ENCODE measurements at regions not wholly inside any gene's neighbourhood (a gene's known extent, or its start where the extent isn't known, plus 50 kb on each side); places are given as distances from the start of the nearest gene placed in this dataset.

GRCh38 chr14:58805605-58806409, 168.0 kb downstream of the DACT1 start:
- 71% methylated on average over 6 of the region's 6 CpGs for WGBS
- no peak for TF ChIP-seq POLR2A (IDR thresholded peaks at IDR 0.05)
- TF ChIP-seq POLR2AphosphoS5 (IDR thresholded peaks at IDR 0.05) = no peak
- TF ChIP-seq EP300 (IDR thresholded peaks at IDR 0.05) = no peak
- no peak for TF ChIP-seq CTCF (IDR thresholded peaks at IDR 0.05)
- H3K27me3 ChIP-seq = no peaks in the 10 kb centered on the region
- no peak overlapping the region for H3K4me3 ChIP-seq
- H3K9me3 ChIP-seq = no peaks in the 10 kb centered on the region
- no peak for DNase-seq (ENCODE audit: low spot score in 2 of 2)
- no peaks in the 10 kb centered on the region for H3K4me1 ChIP-seq
- no peaks in the 10 kb centered on the region for H3K36me3 ChIP-seq
- H3K27ac ChIP-seq = no peak overlapping the region

GRCh38 chr14:58807191-58807590, 169.4 kb downstream of the DACT1 start:
- no peak for TF ChIP-seq POLR2A (IDR thresholded peaks at IDR 0.05)
- TF ChIP-seq POLR2AphosphoS5 (IDR thresholded peaks at IDR 0.05) = no peak
- TF ChIP-seq EP300 (IDR thresholded peaks at IDR 0.05) = no peak
- TF ChIP-seq CTCF (IDR thresholded peaks at IDR 0.05) = no peak
- no peak for DNase-seq (ENCODE audit: low spot score in 2 of 2)
- Histone ChIP-seq H3K36me3 (no peaks in the 10 kb centered on the region), H3K4me1 (no peaks in the 10 kb centered on the region), H3K9me3 (no peaks in the 10 kb centered on the region), H3K27ac (no peak overlapping the region), H3K27me3 (no peaks in the 10 kb centered on the region), H3K4me3 (no peak overlapping the region)

DNA sequence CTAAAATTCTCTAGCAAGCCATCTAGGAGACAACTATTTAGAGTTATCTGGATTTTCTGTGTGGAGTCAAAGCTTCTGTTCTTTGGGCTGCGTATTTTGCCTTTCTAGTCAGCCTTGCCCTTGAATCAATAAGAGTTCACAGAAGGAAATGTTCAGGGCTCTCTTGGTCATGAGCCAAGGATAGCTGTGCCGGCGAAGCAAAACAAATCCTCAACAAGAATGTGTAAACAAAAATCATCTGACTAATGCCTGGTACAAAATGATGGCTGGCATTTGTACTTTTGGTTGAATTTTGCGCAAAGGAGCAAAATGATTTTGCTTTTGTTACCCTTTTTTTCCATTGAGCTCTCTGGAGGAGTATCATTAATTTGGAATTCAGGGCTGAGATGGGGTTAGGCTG, 171.1 kb downstream of the DACT1 start:
- no peaks in the 10 kb centered on the region for H3K9me3 ChIP-seq
- H3K36me3 ChIP-seq = no peaks in the 10 kb centered on the region
- no peak for DNase-seq (ENCODE audit: low spot score in 2 of 2)
- WGBS = 32% methylated on average over 4 of the region's 4 CpGs
- H3K4me3 ChIP-seq = no peak overlapping the region
- no peaks in the 10 kb centered on the region for H3K4me1 ChIP-seq
- TF ChIP-seq EP300 (IDR thresholded peaks at IDR 0.05) (no peak), POLR2AphosphoS5 (IDR thresholded peaks at IDR 0.05) (no peak), CTCF (IDR thresholded peaks at IDR 0.05) (no peak), POLR2A (IDR thresholded peaks at IDR 0.05) (no peak)
- no peak overlapping the region for H3K27ac ChIP-seq
- no peaks in the 10 kb centered on the region for H3K27me3 ChIP-seq

- no peak overlapping the region for H3K4me3 ChIP-seq
- no peaks in the 10 kb centered on the region for H3K4me1 ChIP-seq
- H3K27me3 ChIP-seq = no peaks in the 10 kb centered on the region
- no peak for DNase-seq (ENCODE audit: low spot score in 2 of 2)
- no peaks in the 10 kb centered on the region for H3K9me3 ChIP-seq
- no peaks in the 10 kb centered on the region for H3K36me3 ChIP-seq
- WGBS = 71% methylated on average over 1 of the region's 1 CpG
- no peak overlapping the region for H3K27ac ChIP-seq
- TF ChIP-seq EP300 (IDR thresholded peaks at IDR 0.05) = no peak
- TF ChIP-seq POLR2AphosphoS5 (IDR thresholded peaks at IDR 0.05) = no peak
- no peak for TF ChIP-seq CTCF (IDR thresholded peaks at IDR 0.05)
- TF ChIP-seq POLR2A (IDR thresholded peaks at IDR 0.05) = no peak
These were observed 171.8 kb downstream of the DACT1 start for GRCh38 chr14:58809520-58809919.

DNA sequence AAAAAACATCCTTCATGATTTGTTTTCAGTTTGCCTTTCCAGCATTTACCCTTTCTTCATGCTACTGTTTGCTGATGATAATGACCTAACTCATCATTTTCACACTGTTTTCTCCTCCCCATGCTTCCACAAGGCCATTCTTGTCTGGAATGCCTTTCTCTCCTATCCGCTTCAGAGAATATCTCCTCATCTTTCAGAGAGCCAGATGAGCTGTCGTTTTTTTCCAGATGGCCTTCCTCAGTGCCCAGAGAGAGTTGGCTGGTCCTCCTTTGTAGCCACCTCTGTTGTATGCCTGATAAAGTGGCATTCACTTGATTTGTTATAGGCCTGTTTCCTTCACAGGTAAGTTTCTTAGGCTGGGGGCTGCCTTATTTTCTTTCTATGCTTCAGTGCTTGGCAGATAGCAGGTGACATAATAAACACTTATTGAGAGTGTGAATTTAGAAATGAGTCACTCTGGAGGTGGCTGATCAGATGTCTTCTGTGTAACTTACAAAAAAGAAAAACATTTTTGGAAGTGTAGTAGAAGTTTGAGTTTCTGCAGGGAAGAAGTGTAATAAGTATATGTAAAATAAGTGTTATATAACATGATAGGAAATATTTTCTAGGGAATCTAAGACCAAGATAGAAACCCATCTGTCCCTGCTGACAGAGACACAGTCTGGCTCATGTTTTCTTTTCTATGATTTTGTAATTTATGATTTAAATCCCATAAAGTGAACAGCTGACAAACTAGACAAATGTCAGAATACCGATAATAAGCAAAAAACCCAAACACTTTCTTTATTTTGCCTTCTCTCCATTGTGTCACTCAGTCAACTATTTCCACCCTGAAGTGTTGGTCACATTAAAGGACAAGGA, 174.5 kb downstream of the DACT1 start:
- WGBS = 76% methylated on average over 3 of the region's 3 CpGs
- Histone ChIP-seq H3K27ac (no peak overlapping the region), H3K4me1 (peaks cover 9% of the 10 kb centered on the region), H3K4me3 (no peak overlapping the region), H3K9me3 (no peaks in the 10 kb centered on the region), H3K36me3 (no peaks in the 10 kb centered on the region), H3K27me3 (no peaks in the 10 kb centered on the region)
- no peak for DNase-seq (ENCODE audit: low spot score in 2 of 2)
- TF ChIP-seq POLR2AphosphoS5 (IDR thresholded peaks at IDR 0.05) = no peak
- no peak for TF ChIP-seq POLR2A (IDR thresholded peaks at IDR 0.05)
